GM23248 (cell line): ENCODE measurements at regions not wholly inside any gene's neighbourhood (a gene's known extent, or its start where the extent isn't known, plus 50 kb on each side); places are given as distances from the start of the nearest gene placed in this dataset.
"Not testable (repeated sequence)": the region's sequence is repeated elsewhere in the genome, so short reads cannot be mapped to it uniquely, and the experiment has no call there.

Experiments used
- DNase-seq: peaks from one replicate; pipeline ENCODE4 v3.0.0-alpha.2; 2015
- H2AFZ ChIP-seq: fragments of 200-600 bp; sonication (generic); 2 replicates; pipeline ENCODE4 v1.6.1; 2016; ENCODE audit warnings: antibody characterized with exemption
- H3F3A ChIP-seq: fragments of 200-600 bp; sonication (generic); 2 replicates; pipeline ENCODE4 v1.6.1; 2016; ENCODE audit warnings: mild to moderate bottlenecking, antibody characterized with exemption, mixed run types; ENCODE audit not compliant: insufficient read depth
- H3K27ac ChIP-seq: fragments of 200-600 bp; sonication (generic); 2 replicates; pipeline ENCODE4 v1.5.1; 2016; ENCODE audit warnings: mild to moderate bottlenecking
- H3K27me3 ChIP-seq: fragments of 200-600 bp; sonication (generic); replicated peaks from 2 replicates; pipeline ENCODE4 v1.6.1; 2016; ENCODE audit warnings: mild to moderate bottlenecking; ENCODE audit not compliant: insufficient read depth
- H3K36me3 ChIP-seq: fragments of 200-600 bp; sonication (generic); 2 replicates; pipeline ENCODE4 v1.6.1; 2016; ENCODE audit warnings: low read depth, mild to moderate bottlenecking
- H3K4me1 ChIP-seq: fragments of 200-600 bp; sonication (generic); 2 replicates; pipeline ENCODE4 v1.6.1; 2016; ENCODE audit warnings: mild to moderate bottlenecking; ENCODE audit not compliant: insufficient read depth
- H3K4me2 ChIP-seq: fragments of 200-600 bp; sonication (generic); one replicate; pipeline ENCODE4 v1.6.1; 2016; ENCODE audit warnings: mild to moderate bottlenecking; ENCODE audit not compliant: unreplicated experiment
- H3K4me3 ChIP-seq: fragments of 200-600 bp; sonication (generic); 2 replicates; pipeline ENCODE4 v1.5.1; 2016; ENCODE audit warnings: mild to moderate bottlenecking
- H3K79me2 ChIP-seq: fragments of 200-600 bp; sonication (generic); 2 replicates; pipeline ENCODE4 v1.6.1; 2016; ENCODE audit warnings: mild to moderate bottlenecking; ENCODE audit not compliant: insufficient read depth
- H3K9ac ChIP-seq: fragments of 200-600 bp; sonication (generic); 2 replicates; pipeline ENCODE4 v1.6.1; 2016; ENCODE audit warnings: mild to moderate bottlenecking
- H3K9me2 ChIP-seq: fragments of 200-600 bp; sonication (generic); 2 replicates; pipeline ENCODE4 v1.6.1; 2016; ENCODE audit warnings: mixed run types, mild to moderate bottlenecking, moderate library complexity; ENCODE audit not compliant: insufficient read depth
- H3K9me3 ChIP-seq: fragments of 200-600 bp; sonication (generic); one replicate; pipeline ENCODE4 v1.6.1; 2017; ENCODE audit warnings: low read depth
- H4K20me1 ChIP-seq: fragments of 200-600 bp; sonication (generic); 2 replicates; pipeline ENCODE4 v1.6.0; 2016; ENCODE audit not compliant: insufficient read depth
- EZH2 ChIP-seq: fragments of 200-600 bp; sonication (generic); IDR thresholded peaks from 2 replicates; pipeline ENCODE4 v1.6.1; 2018; ENCODE audit warnings: antibody characterized with exemption, mild to moderate bottlenecking; ENCODE audit not compliant: insufficient read depth, poor library complexity, severe bottlenecking
- EZH2phosphoT487 ChIP-seq: fragments of 200-600 bp; sonication (generic); IDR thresholded peaks from 2 replicates; pipeline ENCODE4 v1.6.1; 2018; ENCODE audit warnings: antibody characterized with exemption, moderate library complexity, mild to moderate bottlenecking, low read depth; ENCODE audit not compliant: insufficient read depth
- WGBS, 2 experiments: methylation state at CpG; one replicate each; pipeline ENCODE4 v1.1.6; 2015 to 2017; ENCODE audit warnings: low lambda C conversion rate in 2 of 2, low coverage in 1 of 2; ENCODE audit errors: missing lambda C conversion rate in 2 of 2; 5-methylcytosine and 5-hydroxymethylcytosine counted together
- in situ Hi-C: fragments of 300-500 bp; cut with MboI; formaldehyde crosslinking; loops from 2 replicates; pipeline ENCODE4 v1.15.0; 2020

- Histone ChIP-seq H3K27ac (no peak overlapping the region), H3K4me2 (no peak overlapping the region), H3K79me2 (no peaks in the 10 kb centered on the region), H4K20me1 (no peaks in the 10 kb centered on the region), H3K4me3 (no peak overlapping the region), H3K4me1 (no peaks in the 10 kb centered on the region), H3F3A (no peaks in the 10 kb centered on the region), H2AFZ (no peak overlapping the region), H3K9me2 (no peaks in the 10 kb centered on the region), H3K9ac (no peak overlapping the region), H3K27me3 (no peaks in the 10 kb centered on the region), H3K9me3 (no peaks in the 10 kb centered on the region), H3K36me3 (no peaks in the 10 kb centered on the region)
- no peak for TF ChIP-seq EZH2phosphoT487
- WGBS, 2 experiments, result 19 to 25% methylated on average over 4 of the region's 4 CpGs
- no peak for DNase-seq
- in situ Hi-C loops, result no loop called here
Observed at GRCh38 chr2:142571934-142572333, 305.5 kb upstream of the KYNU start.

DNA sequence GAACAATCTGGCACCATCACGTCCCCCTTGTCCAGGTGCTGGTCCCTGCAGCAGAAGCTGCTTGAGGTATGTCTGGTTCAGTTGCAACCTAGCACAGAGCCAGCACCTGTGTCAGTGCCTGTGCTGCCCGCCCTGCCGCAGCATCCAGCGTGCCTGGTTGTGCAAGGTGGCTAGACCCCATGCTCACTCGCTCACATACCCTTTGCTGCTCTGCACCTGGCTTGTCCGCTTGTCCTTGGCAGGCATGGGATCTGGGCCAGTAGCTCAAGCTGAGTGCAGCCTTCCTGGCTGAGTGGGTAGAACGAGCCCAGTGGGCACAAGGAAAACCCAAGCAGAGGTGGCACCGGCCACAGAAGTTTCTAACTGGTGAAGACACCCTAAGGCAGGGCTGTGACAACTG, 314.6 kb upstream of the KYNU start:
- H2AFZ ChIP-seq, result no peak overlapping the region
- H4K20me1 ChIP-seq, result no peaks in the 10 kb centered on the region
- no peak overlapping the region for H3K9ac ChIP-seq
- no peaks in the 10 kb centered on the region for H3F3A ChIP-seq
- WGBS, 2 experiments, result 31 to 38% methylated on average over 8 of the region's 8 CpGs
- no peak overlapping the region for H3K27ac ChIP-seq
- H3K9me2 ChIP-seq, result no peaks in the 10 kb centered on the region
- TF ChIP-seq EZH2phosphoT487 (no peak), EZH2 (no peak)
- H3K79me2 ChIP-seq, result no peaks in the 10 kb centered on the region
- no peaks in the 10 kb centered on the region for H3K4me1 ChIP-seq
- H3K36me3 ChIP-seq, result no peaks in the 10 kb centered on the region
- DNase-seq, result no peak
- no peak overlapping the region for H3K4me3 ChIP-seq
- no peaks in the 10 kb centered on the region for H3K9me3 ChIP-seq
- H3K4me2 ChIP-seq, result no peak overlapping the region
- in situ Hi-C loops, result no loop called here
- no peaks in the 10 kb centered on the region for H3K27me3 ChIP-seq

- Histone ChIP-seq H3K9me3 (no peaks in the 10 kb centered on the region), H3K79me2 (no peaks in the 10 kb centered on the region), H3K36me3 (no peaks in the 10 kb centered on the region), H4K20me1 (no peaks in the 10 kb centered on the region), H3K27ac (no peak overlapping the region), H3K27me3 (no peaks in the 10 kb centered on the region), H3K9me2 (no peaks in the 10 kb centered on the region), H3K4me3 (no peak overlapping the region), H3F3A (no peaks in the 10 kb centered on the region), H3K4me2 (no peak overlapping the region), H3K4me1 (no peaks in the 10 kb centered on the region), H2AFZ (no peak overlapping the region), H3K9ac (no peak overlapping the region)
- no peak for DNase-seq
- WGBS, 2 experiments, result 19 to 29% methylated on average over 5 to 6 of the region's 6 CpGs
- TF ChIP-seq EZH2, result no peak
- TF ChIP-seq EZH2phosphoT487, result no peak
- in situ Hi-C loops, result no loop called here
Observed at GRCh38 chr2:142561656-142562055, 315.8 kb upstream of the KYNU start.

GRCh38 chr2:142557391-142557790, 320.1 kb upstream of the KYNU start:
- Histone ChIP-seq H3K36me3 (no peaks in the 10 kb centered on the region), H3K9ac (no peak overlapping the region), H4K20me1 (no peaks in the 10 kb centered on the region), H3K4me1 (no peaks in the 10 kb centered on the region), H3F3A (no peaks in the 10 kb centered on the region), H3K9me3 (no peaks in the 10 kb centered on the region), H3K27ac (no peak overlapping the region), H3K79me2 (no peaks in the 10 kb centered on the region), H3K4me3 (no peak overlapping the region), H2AFZ (no peak overlapping the region), H3K4me2 (no peak overlapping the region), H3K9me2 (no peaks in the 10 kb centered on the region), H3K27me3 (no peaks in the 10 kb centered on the region)
- TF ChIP-seq EZH2phosphoT487 (no peak), EZH2 (no peak)
- no peak for DNase-seq
- in situ Hi-C loops, result no loop called here
- WGBS, 2 experiments, result 0% methylated on average over 1 of the region's 1 CpG

GRCh38 chr2:142545999-142546398, 331.5 kb upstream of the KYNU start:
- H3K36me3 ChIP-seq, H3F3A ChIP-seq, H3K4me3 ChIP-seq, H3K9me2 ChIP-seq, DNase-seq, H3K27me3 ChIP-seq, H2AFZ ChIP-seq, H3K27ac ChIP-seq, H3K4me2 ChIP-seq, H3K9me3 ChIP-seq, H3K9ac ChIP-seq, H3K4me1 ChIP-seq, H4K20me1 ChIP-seq, H3K79me2 ChIP-seq, in situ Hi-C loops: not testable (repeated sequence)
- WGBS, 2 experiments, result 76 to 83% methylated on average over 24 to 28 of the region's 30 CpGs
